ENCODE measurements at regions not wholly inside any gene's neighbourhood (a gene's known extent, or its start where the extent isn't known, plus 50 kb on each side); places are given as distances from the start of the nearest gene placed in this dataset.

DNA sequence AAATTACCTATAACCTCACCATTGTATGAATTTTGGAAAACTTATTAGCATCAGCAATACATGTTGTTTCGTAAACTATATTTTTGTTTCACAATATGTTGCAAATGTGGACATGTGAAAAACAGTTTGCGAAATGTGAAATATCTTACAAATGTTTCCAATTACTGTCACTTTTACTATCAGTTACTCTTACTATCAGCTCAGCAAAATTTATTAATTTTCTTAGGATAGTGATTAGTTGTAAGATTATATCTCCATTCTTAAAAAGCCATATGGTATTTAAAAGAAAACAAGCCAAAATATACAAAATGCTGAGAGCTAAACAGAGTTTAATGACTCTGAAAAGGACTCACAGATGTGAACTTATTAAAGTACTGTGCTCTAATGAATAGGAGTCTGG lies 111.9 kb upstream of the LPAR1 start:
- peaks cover 0 to 8% (median 0%) of the 10 kb centered on the region in 5 donors for H3K27me3 Mint-ChIP-seq
- H3K27ac ChIP-seq (ENCODE audit: low read depth, low read length), result no peak overlapping the region

DNA sequence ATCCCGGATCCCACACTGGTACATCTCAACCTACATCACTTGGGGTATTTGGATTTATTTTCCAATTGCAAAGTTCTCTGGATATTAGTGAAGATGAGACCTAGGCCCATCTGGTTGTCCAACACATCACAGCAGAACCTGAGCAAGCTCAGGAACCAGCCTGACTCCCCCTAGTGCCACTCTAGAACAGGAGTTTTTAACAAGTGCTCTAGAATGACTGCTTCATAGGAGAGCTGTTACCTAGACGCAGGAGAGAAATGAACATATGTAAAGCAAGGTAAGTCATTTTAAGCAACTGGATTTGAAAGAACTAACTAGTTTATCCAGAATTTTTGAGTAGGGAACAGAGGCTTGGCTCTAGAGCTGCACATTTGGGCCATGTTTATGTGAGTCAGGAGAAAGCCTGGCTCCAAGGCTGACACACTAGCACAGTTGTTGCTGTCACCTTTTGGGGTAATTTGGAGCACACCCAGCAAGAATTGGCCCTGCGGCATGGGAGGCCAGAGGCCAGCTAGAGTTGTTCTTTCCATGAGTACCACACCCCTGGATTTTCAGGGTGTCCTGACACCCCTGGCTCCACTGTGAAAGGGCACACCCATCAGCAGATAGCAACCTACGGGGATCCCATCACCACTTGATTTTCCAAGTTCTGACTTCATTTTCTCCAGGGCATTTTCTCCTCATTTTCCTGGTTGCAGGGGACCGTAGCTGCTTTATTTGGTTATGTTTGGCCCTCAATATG lies 110.9 kb upstream of the LPAR1 start:
- H3K27ac ChIP-seq (ENCODE audit: low read depth, low read length), result no peak overlapping the region
- H3K27me3 ChIP-seq (ENCODE audit: control insufficient read depth in 2 of 2, insufficient read depth in 2 of 2, low read length in 2 of 2), result no peaks in the 10 kb centered on the region
- no peaks in the 10 kb centered on the region for H3K9me3 ChIP-seq (ENCODE audit: control insufficient read depth in 2 of 3, low read length in 3 of 3)
- POLR2A ChIA-PET, result no interaction called here
- no peaks in the 10 kb centered on the region for H3K36me3 ChIP-seq (ENCODE audit: control insufficient read depth in 2 of 3, insufficient read depth in 3 of 3, low read length in 3 of 3)
- CTCF ChIA-PET, result no interaction called here
- Mint-ChIP-seq H3K4me3 (no peak overlapping the region), H3K36me3 (no peaks in the 10 kb centered on the region), H3K27ac (no peak overlapping the region), H3K9me3 (peaks cover 0 to 2% (median 0%) of the 10 kb centered on the region in 11 donors), H3K27me3 (peaks cover 0 to 9% (median 0%) of the 10 kb centered on the region in 5 donors), H3K4me1 (peaks cover 0 to 2% (median 0%) of the 10 kb centered on the region in 7 donors)
- DNase-seq (no peak), ATAC-seq (no peak)
- no peaks in the 10 kb centered on the region for H3K4me1 ChIP-seq (ENCODE audit: control insufficient read depth in 2 of 2, insufficient read depth in 2 of 2, low read length in 2 of 2)
- intact Hi-C loops (cut with micrococcal nuclease), result no loop called here
- no peak overlapping the region for H3K4me3 ChIP-seq (ENCODE audit: low read length)

More for the DNA sequence above, 111.9 kb upstream of the LPAR1 start:
- intact Hi-C loops (cut with micrococcal nuclease), result no loop called here
- Mint-ChIP-seq H3K36me3 (no peaks in the 10 kb centered on the region), H3K4me3 (no peak overlapping the region), H3K27ac (no peak overlapping the region), H3K4me1 (peaks cover 0 to 2% (median 0%) of the 10 kb centered on the region in 7 donors), H3K9me3 (peaks cover 0 to 2% (median 0%) of the 10 kb centered on the region in 11 donors)
- Histone ChIP-seq H3K4me3 (ENCODE audit: low read length) (no peak overlapping the region), H3K9me3 (ENCODE audit: control insufficient read depth in 2 of 3, low read length in 3 of 3) (no peaks in the 10 kb centered on the region), H3K27me3 (ENCODE audit: control insufficient read depth in 2 of 2, insufficient read depth in 2 of 2, low read length in 2 of 2) (no peaks in the 10 kb centered on the region), H3K36me3 (ENCODE audit: control insufficient read depth in 2 of 3, insufficient read depth in 3 of 3, low read length in 3 of 3) (no peaks in the 10 kb centered on the region), H3K4me1 (ENCODE audit: control insufficient read depth in 2 of 2, insufficient read depth in 2 of 2, low read length in 2 of 2) (no peaks in the 10 kb centered on the region)
- no peak for ATAC-seq
- ChIA-PET CTCF (no interaction called here), POLR2A (no interaction called here)
- DNase-seq, result no peak

DNA sequence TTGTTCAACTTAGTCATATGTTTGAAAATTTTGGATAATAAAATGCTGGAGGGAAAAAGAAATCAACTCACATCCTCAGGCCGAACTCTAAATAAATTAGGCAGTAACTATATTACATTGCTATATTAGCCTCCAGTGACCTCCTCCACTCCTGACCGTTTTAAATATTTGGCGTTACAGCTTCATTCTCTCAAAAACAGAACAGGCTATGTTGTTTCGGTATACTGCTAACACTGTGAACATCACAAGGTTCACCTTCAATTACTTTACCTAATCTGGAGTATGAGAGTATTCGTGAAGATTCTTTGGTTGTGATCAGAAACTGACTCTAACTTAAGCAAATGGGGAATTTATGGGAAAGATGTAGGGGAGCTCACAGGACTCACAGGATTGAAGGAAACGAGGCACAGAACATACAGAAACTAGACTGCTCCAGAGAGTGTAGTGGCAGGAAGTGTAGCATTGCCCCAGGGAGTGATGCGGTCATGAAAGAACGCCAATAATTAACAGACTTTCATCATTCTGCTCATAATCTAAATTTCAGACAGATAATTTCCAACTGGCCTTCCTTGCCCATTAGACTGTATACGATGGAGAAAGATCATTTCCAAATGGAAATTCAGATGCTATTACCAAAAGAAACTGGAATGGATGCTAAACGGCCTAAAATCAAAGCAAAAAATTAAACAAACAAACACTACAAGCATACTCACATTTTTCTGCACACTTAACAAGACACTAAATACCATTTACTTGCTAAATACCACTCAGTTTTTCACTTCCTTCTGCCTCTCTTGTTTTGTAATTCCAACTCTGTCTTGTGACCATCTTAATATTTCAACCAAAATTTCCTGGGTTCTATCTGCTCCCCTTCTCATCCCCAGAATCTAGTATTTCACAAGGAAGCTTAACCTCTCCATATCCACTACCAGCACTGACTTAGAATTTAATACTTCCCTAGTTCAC lies 110.1 kb upstream of the LPAR1 start:
- Histone ChIP-seq H3K36me3 (ENCODE audit: control insufficient read depth in 2 of 3, insufficient read depth in 3 of 3, low read length in 3 of 3) (no peaks in the 10 kb centered on the region), H3K27ac (ENCODE audit: low read depth, low read length) (no peak overlapping the region), H3K4me3 (ENCODE audit: low read length) (no peak overlapping the region), H3K4me1 (ENCODE audit: control insufficient read depth in 2 of 2, insufficient read depth in 2 of 2, low read length in 2 of 2) (no peaks in the 10 kb centered on the region), H3K27me3 (ENCODE audit: control insufficient read depth in 2 of 2, insufficient read depth in 2 of 2, low read length in 2 of 2) (no peaks in the 10 kb centered on the region), H3K9me3 (ENCODE audit: control insufficient read depth in 2 of 3, low read length in 3 of 3) (no peaks in the 10 kb centered on the region)
- Mint-ChIP-seq H3K4me1 (peaks cover 0 to 2% (median 0%) of the 10 kb centered on the region in 7 donors), H3K9me3 (peaks cover 0 to 2% (median 0%) of the 10 kb centered on the region in 11 donors), H3K36me3 (no peaks in the 10 kb centered on the region), H3K4me3 (no peak overlapping the region), H3K27me3 (peaks cover 0 to 12% (median 0%) of the 10 kb centered on the region in 5 donors), H3K27ac (no peak overlapping the region)
- POLR2A ChIA-PET, result no interaction called here
- intact Hi-C loops (cut with micrococcal nuclease), result no loop called here
- ATAC-seq, result no peak
- CTCF ChIA-PET, result no interaction called here
- DNase-seq, result no peak

DNA sequence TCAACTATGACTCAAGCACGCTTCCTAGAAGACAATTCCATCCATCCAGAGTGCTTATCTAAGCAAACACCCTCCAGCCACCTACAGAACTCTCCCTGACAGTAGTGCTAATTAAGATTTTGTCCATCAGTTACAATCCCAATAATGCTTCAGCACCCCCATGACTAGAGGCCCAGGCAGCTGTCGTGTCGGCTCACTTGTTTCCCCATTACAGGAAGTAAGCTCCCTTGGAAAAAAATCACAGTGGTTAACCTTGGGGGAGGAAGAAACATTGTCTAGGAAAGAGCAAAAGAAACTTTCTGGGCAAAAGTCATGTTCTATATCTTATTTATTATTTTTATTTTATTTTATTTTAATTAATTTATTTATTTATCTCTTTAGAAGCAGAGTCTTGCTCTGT lies 108.8 kb upstream of the LPAR1 start:
- no peak overlapping the region for H3K27ac Mint-ChIP-seq
- H3K36me3 Mint-ChIP-seq, result no peaks in the 10 kb centered on the region
- CTCF ChIA-PET, result no interaction called here
- H3K4me3 Mint-ChIP-seq, result no peak overlapping the region
- intact Hi-C loops (cut with micrococcal nuclease), result no loop called here
- peaks cover 0 to 2% (median 0%) of the 10 kb centered on the region in 11 donors for H3K9me3 Mint-ChIP-seq
- H3K27me3 ChIP-seq (ENCODE audit: control insufficient read depth in 2 of 2, insufficient read depth in 2 of 2, low read length in 2 of 2), result no peaks in the 10 kb centered on the region
- no peaks in the 10 kb centered on the region for H3K9me3 ChIP-seq (ENCODE audit: control insufficient read depth in 2 of 3, low read length in 3 of 3)
- no peaks in the 10 kb centered on the region for H3K4me1 ChIP-seq (ENCODE audit: control insufficient read depth in 2 of 2, insufficient read depth in 2 of 2, low read length in 2 of 2)
- POLR2A ChIA-PET, result no interaction called here
- ATAC-seq (no peak), DNase-seq (no peak)
- H3K4me3 ChIP-seq (ENCODE audit: low read length), result no peak overlapping the region
- H3K4me1 Mint-ChIP-seq, result no peaks in the 10 kb centered on the region
- no peaks in the 10 kb centered on the region for H3K36me3 ChIP-seq (ENCODE audit: control insufficient read depth in 2 of 3, insufficient read depth in 3 of 3, low read length in 3 of 3)
- peaks cover 0 to 12% (median 0%) of the 10 kb centered on the region in 5 donors for H3K27me3 Mint-ChIP-seq
- no peak overlapping the region for H3K27ac ChIP-seq (ENCODE audit: low read depth, low read length)

GRCh38 chr9:111144741-111145140 lies 106.5 kb upstream of the LPAR1 start:
- Mint-ChIP-seq H3K9me3 (peaks cover 0 to 2% (median 0%) of the 10 kb centered on the region in 11 donors), H3K36me3 (no peaks in the 10 kb centered on the region), H3K27ac (no peak overlapping the region), H3K4me1 (no peaks in the 10 kb centered on the region), H3K4me3 (no peak overlapping the region), H3K27me3 (peaks cover 0 to 12% (median 0%) of the 10 kb centered on the region in 5 donors)
- Histone ChIP-seq H3K9me3 (ENCODE audit: control insufficient read depth in 2 of 3, low read length in 3 of 3) (no peaks in the 10 kb centered on the region), H3K4me3 (ENCODE audit: low read length) (no peak overlapping the region), H3K27ac (ENCODE audit: low read depth, low read length) (no peak overlapping the region), H3K36me3 (ENCODE audit: control insufficient read depth in 2 of 3, insufficient read depth in 3 of 3, low read length in 3 of 3) (no peaks in the 10 kb centered on the region), H3K27me3 (ENCODE audit: control insufficient read depth in 2 of 2, insufficient read depth in 2 of 2, low read length in 2 of 2) (no peaks in the 10 kb centered on the region), H3K4me1 (ENCODE audit: control insufficient read depth in 2 of 2, insufficient read depth in 2 of 2, low read length in 2 of 2) (no peaks in the 10 kb centered on the region)
- no peak for ATAC-seq
- intact Hi-C loops (cut with micrococcal nuclease), result no loop called here
- no peak for DNase-seq
- CTCF ChIA-PET, result no interaction called here
- POLR2A ChIA-PET, result no interaction called here

DNA sequence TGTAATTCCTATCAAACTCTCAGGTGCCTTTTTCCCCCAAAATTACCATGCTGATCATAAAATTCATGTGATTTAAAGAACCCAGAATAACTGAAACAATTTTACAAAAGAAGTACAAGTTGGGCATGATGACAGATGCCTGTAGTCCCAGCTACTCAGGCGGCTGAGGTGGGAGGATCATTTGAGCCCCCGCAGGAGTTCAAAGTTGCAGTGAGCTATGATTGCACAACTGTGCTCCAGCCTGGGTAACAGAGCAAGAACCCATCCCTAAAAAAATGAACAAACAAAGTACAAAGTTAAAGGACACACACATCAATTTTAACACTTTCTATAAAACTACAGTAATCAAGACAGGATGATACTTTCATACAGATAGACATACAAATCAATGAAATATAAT lies 97.9 kb upstream of the LPAR1 start:
- Mint-ChIP-seq H3K4me1 (peaks cover 0 to 2% (median 0%) of the 10 kb centered on the region in 7 donors), H3K9me3 (peaks cover 5 to 34% (median 15%) of the 10 kb centered on the region in 11 donors), H3K27ac (no peak overlapping the region), H3K27me3 (peaks cover 0 to 8% (median 0%) of the 10 kb centered on the region in 5 donors), H3K4me3 (no peak overlapping the region), H3K36me3 (peaks cover 0 to 12% (median 0%) of the 10 kb centered on the region in 5 donors)
- DNase-seq (no peak), ATAC-seq (no peak)
- Histone ChIP-seq H3K27me3 (ENCODE audit: control insufficient read depth in 2 of 2, insufficient read depth in 2 of 2, low read length in 2 of 2) (no peaks in the 10 kb centered on the region), H3K27ac (ENCODE audit: low read depth, low read length) (no peak overlapping the region), H3K9me3 (ENCODE audit: control insufficient read depth in 2 of 3, low read length in 3 of 3) (peaks cover 0 to 6% (median 0%) of the 10 kb centered on the region in 3 experiments), H3K4me3 (ENCODE audit: low read length) (no peak overlapping the region), H3K4me1 (ENCODE audit: control insufficient read depth in 2 of 2, insufficient read depth in 2 of 2, low read length in 2 of 2) (no peaks in the 10 kb centered on the region), H3K36me3 (ENCODE audit: control insufficient read depth in 2 of 3, insufficient read depth in 3 of 3, low read length in 3 of 3) (no peaks in the 10 kb centered on the region)
- CTCF ChIA-PET, result no interaction called here
- intact Hi-C loops (cut with micrococcal nuclease), result no loop called here
- POLR2A ChIA-PET, result no interaction called here

Data from naive thymus-derived CD4-positive, alpha-beta T cell (primary cell).